Gastroesophageal sphincter (tissue), 4 donors: ENCODE measurements at regions not wholly inside any gene's neighbourhood (a gene's known extent, or its start where the extent isn't known, plus 50 kb on each side); places are given as distances from the start of the nearest gene placed in this dataset.

Source experiments
- ATAC-seq: fragments of 150-250 bp; one replicate; pipeline ENCODE4 v1.9.1; 2016; ENCODE audit warnings: mild to moderate bottlenecking, moderate library complexity
- H3K27ac ChIP-seq, 4 donors: fragments of 200-600 bp; sonication (generic) in 3 of 4; 1 replicate in 3 of 4; 2 replicates in 1 of 4; pipeline ENCODE4 v1.5.1; 2016 to 2019
- H3K27me3 ChIP-seq: fragments of 200-600 bp; sonication (generic); one replicate; pipeline ENCODE4 v1.5.1; 2019
- H3K36me3 ChIP-seq, 2 donors: fragments of 200-600 bp; sonication (generic); one replicate each; pipeline ENCODE4 v1.5.1; 2019; ENCODE audit warnings: control low read depth in 1 of 2
- H3K4me1 ChIP-seq, 3 donors: fragments of 200-600 bp; sonication (generic); 1 replicate in 2 of 3; 2 replicates in 1 of 3; pipeline ENCODE4 v1.5.1; 2016 to 2019; ENCODE audit warnings: control low read depth in 2 of 3
- H3K4me3 ChIP-seq, 2 donors: fragments of 200-600 bp; sonication (generic); one replicate each; pipeline ENCODE4 v1.5.1; 2019; ENCODE audit warnings: mild to moderate bottlenecking in 1 of 2, moderate library complexity in 1 of 2
- H3K9me3 ChIP-seq, 3 donors: fragments of 200-600 bp; sonication (generic); one replicate each; pipeline ENCODE4 v1.5.1; 2017 to 2019; ENCODE audit warnings: control low read depth in 2 of 3
- CTCF ChIP-seq, 4 experiments: fragments of 200-600 bp in 2 of 4; fragments of 450-650 bp in 2 of 4; sonication (generic) in 1 of 4; IDR thresholded peaks; one replicate each; pipeline ENCODE4 v1.5.1; 2017 to 2019; ENCODE audit warnings: antibody characterized with exemption in 4 of 4, mild to moderate bottlenecking in 2 of 4, moderate library complexity in 2 of 4
- EP300 ChIP-seq: sonication (generic); formaldehyde crosslinking; IDR thresholded peaks from one replicate; pipeline ENCODE4 v1.6.1; 2017; ENCODE audit warnings: antibody characterized with exemption, mild to moderate bottlenecking
- POLR2A ChIP-seq, 2 donors: fragments of 450-650 bp; IDR thresholded peaks; one replicate each; pipeline ENCODE4 v1.6.1; 2017; ENCODE audit warnings: antibody characterized with exemption in 2 of 2, mild to moderate bottlenecking in 2 of 2, moderate library complexity in 1 of 2
- POLR2AphosphoS5 ChIP-seq: sonication (generic); formaldehyde crosslinking; IDR thresholded peaks from one replicate; pipeline ENCODE4 v1.6.1; 2017; ENCODE audit warnings: antibody characterized with exemption
- WGBS, 2 donors: methylation state at CpG; one replicate each; pipeline ENCODE4 v1.1.5; 2018; ENCODE audit warnings: low coverage in 1 of 2; 5-methylcytosine and 5-hydroxymethylcytosine counted together

- Histone ChIP-seq H3K4me3 (no peak overlapping the region), H3K36me3 (no peaks in the 10 kb centered on the region), H3K4me1 (no peaks in the 10 kb centered on the region), H3K27ac (no peak overlapping the region), H3K27me3 (no peaks in the 10 kb centered on the region), H3K9me3 (no peaks in the 10 kb centered on the region)
- TF ChIP-seq EP300, result no peak
- TF ChIP-seq POLR2A (IDR thresholded peaks at IDR 0.05), result no peak
- no peak for TF ChIP-seq CTCF (IDR thresholded peaks at IDR 0.05)
- TF ChIP-seq POLR2AphosphoS5, result no peak
- 75 to 80% methylated on average over 2 of the region's 2 CpGs for WGBS, 2 donors
- no peak for ATAC-seq
Measured at GRCh38 chrX:13440176-13440575, 120.3 kb upstream of the ATXN3L start.

GRCh38 chrX:13433298-13433605 is 113.4 kb upstream of the ATXN3L start:
- WGBS, 2 donors, result 0 to 6% methylated on average over 1 to 2 of the region's 2 CpGs
- Histone ChIP-seq H3K4me3 (no peak overlapping the region), H3K27ac (peak overlapping the region; percentile 50 to 78 (median 71)), H3K9me3 (no peaks in the 10 kb centered on the region), H3K27me3 (no peaks in the 10 kb centered on the region), H3K36me3 (no peaks in the 10 kb centered on the region), H3K4me1 (peaks cover 0 to 20% (median 8%) of the 10 kb centered on the region in 3 donors)
- TF ChIP-seq CTCF (IDR thresholded peaks at IDR 0.05) (no peak), EP300 (no peak), POLR2AphosphoS5 (no peak), POLR2A (IDR thresholded peaks at IDR 0.05) (no peak)
- ATAC-seq, result peak; percentile 3

- no peaks in the 10 kb centered on the region for H3K27me3 ChIP-seq
- peaks cover 0 to 20% (median 8%) of the 10 kb centered on the region in 3 donors for H3K4me1 ChIP-seq
- 18 to 42% methylated on average over 4 of the region's 4 CpGs for WGBS, 2 donors
- H3K27ac ChIP-seq, result peak overlapping the region; percentile 50 to 78 (median 73)
- ATAC-seq, result peak; percentile 91
- no peak overlapping the region for H3K4me3 ChIP-seq
- H3K36me3 ChIP-seq, result no peaks in the 10 kb centered on the region
- peak; percentile 86 for TF ChIP-seq POLR2AphosphoS5
- TF ChIP-seq CTCF (IDR thresholded peaks at IDR 0.05), result no peak
- no peaks in the 10 kb centered on the region for H3K9me3 ChIP-seq
Measured at GRCh38 chrX:13432414-13433297, 112.8 kb upstream of the ATXN3L start.

- WGBS, 2 donors, result 59 to 84% methylated on average over 4 to 5 of the region's 6 CpGs
- no peaks in the 10 kb centered on the region for H3K9me3 ChIP-seq
- peaks cover 0 to 20% (median 8%) of the 10 kb centered on the region in 3 donors for H3K4me1 ChIP-seq
- ATAC-seq, result no peak
- H3K36me3 ChIP-seq, result no peaks in the 10 kb centered on the region
- no peak overlapping the region for H3K4me3 ChIP-seq
- H3K27ac ChIP-seq, result no peak overlapping the region
- TF ChIP-seq CTCF (IDR thresholded peaks at IDR 0.05) (no peak), POLR2A (IDR thresholded peaks at IDR 0.05) (no peak), EP300 (no peak), POLR2AphosphoS5 (no peak)
- no peaks in the 10 kb centered on the region for H3K27me3 ChIP-seq
Measured at GRCh38 chrX:13430136-13430827, 110.4 kb upstream of the ATXN3L start.
